HG03159 (cell line): ENCODE measurements at regions not wholly inside any gene's neighbourhood (a gene's known extent, or its start where the extent isn't known, plus 50 kb on each side); places are given as distances from the start of the nearest gene placed in this dataset.
"Not testable (repeated sequence)": the region's sequence is repeated elsewhere in the genome, so short reads cannot be mapped to it uniquely, and the experiment has no call there.

Source experiments
- ATAC-seq: cut with Tn5 transposase; IDR thresholded peaks from one replicate; pipeline ENCODE4 v1.9.1; 2021; ENCODE audit warnings: mild to moderate bottlenecking, moderate library complexity; ENCODE audit not compliant: unreplicated experiment

DNA sequence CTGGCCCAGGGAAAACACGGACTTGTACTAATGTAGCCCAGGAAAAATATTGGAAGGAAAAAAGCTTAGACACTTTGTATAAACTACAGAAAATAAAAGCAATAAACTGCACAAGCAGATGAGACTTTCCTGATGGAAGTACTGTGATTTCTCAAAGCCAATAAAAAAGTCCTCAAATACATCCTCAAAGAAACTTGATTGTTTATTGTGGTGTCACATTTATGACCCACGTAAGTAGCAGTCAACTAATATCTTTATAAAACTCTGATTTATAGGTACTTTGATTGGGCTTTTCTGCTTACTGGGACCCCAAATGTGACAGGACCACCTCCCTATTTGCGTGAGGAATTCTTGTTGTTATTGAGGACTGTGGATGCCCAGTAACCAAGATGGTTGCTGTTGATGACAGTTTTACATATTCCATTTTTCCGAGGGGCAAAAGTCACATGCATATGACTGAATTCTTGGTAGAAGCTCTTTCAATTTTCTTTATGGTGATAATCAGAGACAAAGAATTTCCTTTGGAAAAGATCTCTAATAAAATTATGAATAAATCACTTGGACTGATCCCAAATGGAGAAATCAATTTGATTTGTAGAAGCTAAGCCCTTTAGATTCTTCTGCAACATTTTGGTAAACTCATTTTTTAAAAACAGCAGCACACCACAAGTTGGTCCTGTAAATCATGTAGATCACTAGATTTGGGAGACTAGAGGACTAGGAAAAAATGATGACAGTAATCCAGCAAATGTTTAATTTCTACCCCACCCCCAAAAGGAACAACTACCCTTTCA lies 159.0 kb upstream of the TSC22D2 start:
- no peak for ATAC-seq

GRCh38 chr3:150248116-150248887 lies 159.8 kb upstream of the TSC22D2 start:
- ATAC-seq: no peak

DNA sequence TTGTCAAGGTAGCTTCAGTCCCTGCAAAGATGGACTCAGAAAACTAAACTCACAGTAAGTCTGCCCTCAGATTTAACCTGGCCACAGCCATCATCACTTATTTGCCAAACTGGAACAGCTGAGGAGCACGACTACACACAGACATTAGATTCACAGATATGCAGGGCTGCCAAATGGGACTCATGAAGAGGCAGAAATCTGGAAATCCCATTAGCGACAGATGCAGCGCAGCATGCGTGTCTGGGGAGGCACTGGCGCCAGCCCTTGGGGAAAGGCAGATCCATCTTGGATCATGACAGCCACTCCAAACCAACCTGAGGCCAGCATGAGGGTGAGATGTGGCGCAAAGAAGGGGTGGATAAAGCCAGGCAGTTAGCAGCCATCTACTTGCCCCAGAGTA lies 160.7 kb upstream of the TSC22D2 start:
- ATAC-seq: no peak

- no peak for ATAC-seq
Measured at GRCh38 chr3:150243466-150243865, 164.6 kb upstream of the TSC22D2 start.

GRCh38 chr3:150242220-150242936 lies 165.7 kb upstream of the TSC22D2 start:
- no peak for ATAC-seq

DNA sequence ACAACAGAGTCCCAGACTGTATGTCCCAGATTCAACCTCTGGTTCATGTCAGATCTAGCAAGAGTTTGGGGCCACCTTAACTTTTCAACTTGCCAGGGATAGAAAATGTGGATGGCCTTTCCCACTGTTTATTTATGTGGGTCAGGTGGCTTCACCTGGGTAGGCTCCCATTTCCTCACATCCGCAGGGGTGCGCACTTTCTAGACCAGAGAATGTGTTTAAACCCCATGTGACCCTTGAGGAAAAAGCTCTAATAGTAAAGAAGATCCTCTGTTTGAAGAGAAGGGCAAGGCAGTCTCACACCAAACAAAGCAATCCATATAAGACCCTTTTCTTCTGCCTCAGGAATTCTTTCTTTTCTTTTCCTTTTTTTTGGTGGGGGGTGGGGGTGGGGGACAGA lies 167.2 kb upstream of the TSC22D2 start:
- ATAC-seq: no peak

DNA sequence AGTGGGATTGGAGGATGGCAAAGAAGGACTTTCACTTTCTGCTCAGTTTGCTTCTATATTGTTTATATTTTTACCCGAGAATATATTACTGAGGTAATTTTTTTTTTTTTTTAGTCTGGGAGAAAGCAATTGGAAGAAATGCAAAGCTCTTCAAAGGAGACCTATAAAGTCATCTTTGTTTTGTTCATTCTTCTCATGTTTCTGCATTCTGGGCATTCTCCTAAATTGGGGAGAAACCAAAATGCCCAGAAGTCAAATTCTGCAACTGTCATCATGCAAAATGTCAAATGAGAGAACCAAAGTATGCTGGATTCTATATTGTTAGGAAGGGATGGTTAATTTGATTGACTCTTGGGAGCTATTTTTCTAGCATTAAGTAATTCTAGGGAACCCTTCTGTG lies 168.3 kb upstream of the TSC22D2 start:
- ATAC-seq: no peak

- no peak for ATAC-seq
Measured at GRCh38 chr3:150238995-150239619, 169.0 kb upstream of the TSC22D2 start.

GRCh38 chr3:150238048-150238802 lies 169.9 kb upstream of the TSC22D2 start:
- no peak for ATAC-seq

- ATAC-seq: no peak
Measured at GRCh38 chr3:150237490-150237889, 170.6 kb upstream of the TSC22D2 start.

GRCh38 chr3:150236316-150237082 lies 171.6 kb upstream of the TSC22D2 start:
- no peak for ATAC-seq

DNA sequence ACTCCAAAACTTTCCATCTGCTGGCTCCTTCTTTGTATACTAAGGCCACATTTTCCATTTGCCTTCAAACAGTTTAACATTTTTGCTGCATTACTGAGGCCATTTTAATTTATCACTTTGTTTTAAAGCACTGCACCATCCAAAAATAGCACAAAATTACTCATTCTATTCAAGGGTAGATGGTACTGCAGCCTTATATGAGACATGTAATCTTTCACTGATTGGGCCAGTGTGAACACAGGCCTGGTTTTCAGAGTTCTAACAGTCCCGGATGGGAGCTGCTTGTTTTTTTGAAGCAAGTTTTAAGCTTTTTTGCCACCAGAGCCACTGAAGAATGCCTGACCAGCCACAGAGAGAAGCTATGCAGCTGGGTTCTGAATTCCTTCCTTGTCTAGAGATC lies 172.3 kb upstream of the TSC22D2 start:
- no peak for ATAC-seq

- no peak for ATAC-seq
Measured at GRCh38 chr3:150232992-150233451, 175.1 kb upstream of the TSC22D2 start.

DNA sequence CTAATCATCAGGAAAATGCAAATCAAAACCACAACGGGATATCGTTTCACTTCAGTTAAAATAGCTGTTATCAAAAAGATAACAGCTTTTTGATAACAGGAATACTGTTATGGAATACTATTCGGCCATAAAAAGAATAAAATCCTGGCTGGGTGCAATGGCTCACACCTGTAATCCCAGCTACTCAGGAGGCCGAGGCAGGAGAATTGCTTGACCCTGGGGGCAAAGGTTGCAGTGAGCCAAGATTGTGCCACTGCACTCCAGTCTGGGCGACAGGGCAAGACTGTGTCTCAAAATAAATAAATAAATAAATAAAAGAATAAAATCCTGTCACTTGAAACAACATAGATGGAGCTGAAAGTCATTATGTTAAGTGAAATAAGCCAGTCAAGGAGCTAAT lies 178.1 kb upstream of the TSC22D2 start:
- no peak for ATAC-seq

GRCh38 chr3:150228626-150229025 lies 179.5 kb upstream of the TSC22D2 start:
- not testable (repeated sequence) for ATAC-seq

- ATAC-seq: no peak
Measured at GRCh38 chr3:150227839-150228238, 180.3 kb upstream of the TSC22D2 start.

GRCh38 chr3:150225986-150226385 lies 182.1 kb upstream of the TSC22D2 start:
- no peak for ATAC-seq

GRCh38 chr3:150223558-150223957 lies 184.5 kb upstream of the TSC22D2 start:
- ATAC-seq: no peak

DNA sequence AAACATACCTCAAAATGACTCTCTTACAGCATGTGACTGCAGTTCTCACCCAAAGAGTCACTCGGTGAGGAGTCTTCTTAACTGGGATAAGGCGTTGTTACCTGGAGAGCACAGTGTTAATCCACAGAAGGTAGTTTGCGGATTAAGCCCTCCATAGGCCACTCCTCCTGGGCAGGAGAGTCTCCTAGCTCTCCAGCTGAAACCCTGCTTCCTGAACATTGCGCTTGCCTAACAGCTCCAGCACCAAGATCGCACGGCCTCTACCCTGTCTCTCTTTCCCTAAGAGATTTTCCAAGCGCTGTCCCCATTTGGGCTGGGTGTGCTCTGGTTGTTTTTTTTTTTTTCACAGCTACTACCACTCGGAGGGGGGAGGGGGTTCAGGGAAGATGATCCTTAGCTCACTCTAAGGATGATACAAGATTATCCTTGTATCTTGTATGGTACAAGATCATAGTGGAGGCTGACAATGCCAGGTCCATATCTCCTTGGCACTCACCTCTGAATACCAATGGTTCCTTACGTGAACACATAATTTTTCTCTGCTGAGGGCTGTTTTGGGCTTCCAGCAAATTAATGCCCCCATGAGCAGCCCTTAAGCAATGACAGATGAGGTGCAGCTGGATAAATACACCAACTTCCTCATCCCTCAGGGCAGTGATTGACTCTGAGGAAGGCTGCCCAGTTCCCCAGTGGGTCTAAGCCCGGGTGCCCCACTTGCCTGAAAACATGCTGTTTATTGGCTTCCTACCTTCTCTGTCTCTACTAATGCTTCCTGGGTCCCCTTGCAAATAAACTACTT lies 185.2 kb upstream of the TSC22D2 start:
- no peak for ATAC-seq
